ENCODE measurements at regions not wholly inside any gene's neighbourhood (a gene's known extent, or its start where the extent isn't known, plus 50 kb on each side); places are given as distances from the start of the nearest gene placed in this dataset.
"Not testable (repeated sequence)": the region's sequence is repeated elsewhere in the genome, so short reads cannot be mapped to it uniquely, and the experiment has no call there.

GRCh38 chr2:224098481-224099230 lies 59.6 kb upstream of the SERPINE2 start:
- H3K27me3 ChIP-seq (ENCODE audit: control insufficient read depth, insufficient read depth, low read length), result no peaks in the 10 kb centered on the region
- no peak for DNase-seq
- no peak overlapping the region for H3K4me3 ChIP-seq (ENCODE audit: insufficient read depth, low read depth, low read length)
- no peaks in the 10 kb centered on the region for H3K36me3 ChIP-seq (replicated peaks; ENCODE audit: control insufficient read depth, insufficient read depth, low read length)

GRCh38 chr2:224094413-224094812 lies 55.3 kb upstream of the SERPINE2 start:
- DNase-seq, result no peak
- H3K4me3 ChIP-seq (ENCODE audit: insufficient read depth, low read depth, low read length), result no peak overlapping the region
- H3K27me3 ChIP-seq (ENCODE audit: control insufficient read depth, insufficient read depth, low read length), result no peaks in the 10 kb centered on the region
- no peaks in the 10 kb centered on the region for H3K36me3 ChIP-seq (replicated peaks; ENCODE audit: control insufficient read depth, insufficient read depth, low read length)

GRCh38 chr2:224091671-224092070 lies 52.6 kb upstream of the SERPINE2 start:
- not testable (repeated sequence) for H3K36me3 ChIP-seq (replicated peaks; ENCODE audit: control insufficient read depth, insufficient read depth, low read length); H3K4me3 ChIP-seq (ENCODE audit: insufficient read depth, low read depth, low read length); H3K27me3 ChIP-seq (ENCODE audit: control insufficient read depth, insufficient read depth, low read length); DNase-seq

GRCh38 chr2:224089606-224090005 lies 50.5 kb upstream of the SERPINE2 start:
- H3K4me3 ChIP-seq (ENCODE audit: insufficient read depth, low read depth, low read length); DNase-seq; H3K36me3 ChIP-seq (replicated peaks; ENCODE audit: control insufficient read depth, insufficient read depth, low read length); H3K27me3 ChIP-seq (ENCODE audit: control insufficient read depth, insufficient read depth, low read length): not testable (repeated sequence)
